CD14-positive monocyte (primary cell): ENCODE measurements at regions not wholly inside any gene's neighbourhood (a gene's known extent, or its start where the extent isn't known, plus 50 kb on each side); places are given as distances from the start of the nearest gene placed in this dataset.

Experiments used
- DNase-seq, 3 donors: peaks; one replicate each; pipeline ENCODE4 v3.0.0-alpha.2; 2011 to 2022
- H2AFZ ChIP-seq: 2 replicates; pipeline ENCODE4 v1.6.0; 2012; ENCODE audit warnings: mild to moderate bottlenecking, low read depth, low read length, inconsistent platforms; ENCODE audit not compliant: insufficient read depth, poor library complexity, severe bottlenecking
- H3K27ac ChIP-seq, 2 donors: 1 replicate in 1 of 2; 2 replicates in 1 of 2; pipeline ENCODE4 v1.5.1; 2012 to 2013; ENCODE audit warnings: low read length in 2 of 2, control low read depth in 1 of 2, inconsistent platforms in 1 of 2, low read depth in 1 of 2, mild to moderate bottlenecking in 1 of 2
- H3K27me3 ChIP-seq, 2 donors: one replicate each; pipeline versions ENCODE4 v1.6.0 to v1.6.1; 2011 to 2013; ENCODE audit warnings: low read length in 2 of 2; ENCODE audit not compliant: control insufficient read depth in 2 of 2, insufficient read depth in 2 of 2
- H3K36me3 ChIP-seq, 2 donors: replicated peaks in 1 of 2; 1 replicate in 1 of 2; 2 replicates in 1 of 2; pipeline versions ENCODE4 v1.5.1 to v1.6.1; 2012 to 2013; ENCODE audit warnings: low read length in 2 of 2, control low read depth in 1 of 2, inconsistent platforms in 1 of 2, mild to moderate bottlenecking in 1 of 2; ENCODE audit not compliant: insufficient read depth in 2 of 2, control insufficient read depth in 1 of 2
- H3K4me1 ChIP-seq, 2 donors: 1 replicate in 1 of 2; 2 replicates in 1 of 2; pipeline versions ENCODE4 v1.5.1 to v1.6.1; 2012 to 2013; ENCODE audit warnings: low read length in 2 of 2, control low read depth in 1 of 2, inconsistent platforms in 1 of 2, mild to moderate bottlenecking in 1 of 2, moderate library complexity in 1 of 2; ENCODE audit not compliant: insufficient read depth in 2 of 2, control insufficient read depth in 1 of 2
- H3K4me2 ChIP-seq: replicated peaks from 2 replicates; pipeline ENCODE3; 2012; ENCODE audit warnings: low read length, moderate library complexity, mild to moderate bottlenecking; ENCODE audit not compliant: poor library complexity, severe bottlenecking; ENCODE audit errors: extremely low read depth
- H3K4me3 ChIP-seq, 3 experiments: fragments of 200-600 bp in 1 of 3; sonication (generic) in 1 of 3; replicated peaks in 1 of 3; 1 replicate in 2 of 3; 2 replicates in 1 of 3; pipeline ENCODE4 v1.5.1; 2011 to 2013; ENCODE audit warnings: low read length in 3 of 3, mild to moderate bottlenecking in 3 of 3, control low read depth in 2 of 3, low read depth in 2 of 3, inconsistent platforms in 1 of 3, moderate library complexity in 1 of 3
- H3K79me2 ChIP-seq: 2 replicates; pipeline ENCODE4 v1.6.0; 2012; ENCODE audit warnings: mild to moderate bottlenecking, control low read depth, inconsistent platforms, low read length, moderate library complexity; ENCODE audit not compliant: insufficient read depth
- H3K9ac ChIP-seq: 2 replicates; pipeline ENCODE4 v1.6.0; 2017; ENCODE audit warnings: low read length, mild to moderate bottlenecking; ENCODE audit not compliant: insufficient read depth, poor library complexity, severe bottlenecking
- H3K9me3 ChIP-seq, 2 donors: replicated peaks in 1 of 2; 1 replicate in 1 of 2; 2 replicates in 1 of 2; pipeline versions ENCODE4 v1.5.1 to v1.6.1; 2012 to 2013; ENCODE audit warnings: low read length in 2 of 2, control low read depth in 1 of 2; ENCODE audit not compliant: control insufficient read depth in 1 of 2, insufficient read depth in 1 of 2
- H4K20me1 ChIP-seq: 2 replicates; pipeline ENCODE4 v1.6.0; 2012; ENCODE audit warnings: mild to moderate bottlenecking, low read length, control low read depth, moderate library complexity; ENCODE audit not compliant: insufficient read depth
- H3K27ac Mint-ChIP-seq, 7 donors: one replicate each; pipeline ENCODE4 v1.8.0; 2020; ENCODE audit warnings: mild to moderate bottlenecking in 7 of 7, mixed read lengths in 7 of 7, moderate library complexity in 6 of 7, inconsistent platforms in 2 of 7
- H3K27me3 Mint-ChIP-seq, 3 donors: one replicate each; pipeline ENCODE4 v1.8.0; 2021 to 2022; ENCODE audit warnings: low read depth in 3 of 3, mild to moderate bottlenecking in 3 of 3, mixed read lengths in 3 of 3, moderate library complexity in 3 of 3, inconsistent platforms in 1 of 3
- H3K36me3 Mint-ChIP-seq, 2 donors: one replicate each; pipeline ENCODE4 v1.8.0; 2020; ENCODE audit warnings: mixed read lengths in 2 of 2, inconsistent platforms in 1 of 2, mild to moderate bottlenecking in 1 of 2
- H3K4me1 Mint-ChIP-seq: one replicate; pipeline ENCODE4 v1.8.0; 2020; ENCODE audit warnings: mild to moderate bottlenecking, mixed read lengths
- H3K4me3 Mint-ChIP-seq, 2 donors: one replicate each; pipeline ENCODE4 v1.8.0; 2020; ENCODE audit warnings: mild to moderate bottlenecking in 2 of 2, mixed read lengths in 2 of 2, moderate library complexity in 1 of 2
- H3K9me3 Mint-ChIP-seq, 7 donors: one replicate each; pipeline ENCODE4 v1.8.0; 2020 to 2022; ENCODE audit warnings: mixed read lengths in 7 of 7, mild to moderate bottlenecking in 6 of 7, moderate library complexity in 6 of 7, inconsistent platforms in 2 of 7
- WGBS: methylation state at CpG from one replicate; pipeline ENCODE4 v1.1.5; 2013; ENCODE audit warnings: missing lambda C conversion rate; ENCODE audit not compliant: insufficient coverage; 5-methylcytosine and 5-hydroxymethylcytosine counted together
- intact Hi-C, 2 donors: fragments of 100-400 bp; cut with micrococcal nuclease; formaldehyde crosslinking; loops; one replicate each; pipeline versions ENCODE4 v1.15.0 to v1.15.1; 2023
- TF ChIP-seq, protein P1 (sequence below): fragments of 200-600 bp; IDR thresholded peaks from one replicate; pipeline ENCODE4 v1.8.0; 2022; ENCODE audit warnings: antibody characterized with exemption, mild to moderate bottlenecking

DNA sequence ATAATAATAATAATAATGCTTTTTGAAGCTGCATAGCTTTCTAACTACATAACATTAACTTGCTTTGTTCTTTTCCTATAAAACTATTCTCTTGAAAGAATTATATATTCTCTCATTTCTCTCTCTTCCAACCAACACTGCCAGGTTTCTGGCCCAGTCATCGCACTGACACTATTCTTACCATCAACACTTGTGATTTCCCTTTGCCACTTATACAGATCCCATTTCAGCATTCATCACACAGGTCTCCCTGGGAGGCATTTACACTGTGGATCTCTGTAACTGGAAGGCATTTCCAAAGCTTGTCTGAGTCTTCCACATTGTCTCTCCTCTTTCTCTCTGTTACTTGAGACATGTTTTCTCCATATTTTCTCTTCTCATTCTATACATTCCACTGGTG is 777.8 kb upstream of the ACO1 start:
- no peak overlapping the region for H3K9ac ChIP-seq
- Mint-ChIP-seq H3K9me3 (peaks cover 0 to 6% (median 0%) of the 10 kb centered on the region in 7 donors), H3K27ac (no peak overlapping the region), H3K4me1 (no peaks in the 10 kb centered on the region), H3K4me3 (no peak overlapping the region), H3K27me3 (no peaks in the 10 kb centered on the region), H3K36me3 (no peaks in the 10 kb centered on the region)
- H3K4me3 ChIP-seq, result no peak overlapping the region
- no peaks in the 10 kb centered on the region for H3K27me3 ChIP-seq
- no peak overlapping the region for H2AFZ ChIP-seq
- no peaks in the 10 kb centered on the region for H3K79me2 ChIP-seq
- H3K4me2 ChIP-seq, result no peak overlapping the region
- intact Hi-C loops, result no loop called here
- no peak for DNase-seq
- 80% methylated on average over 1 of the region's 1 CpG for WGBS
- H3K36me3 ChIP-seq, result no peaks in the 10 kb centered on the region
- H4K20me1 ChIP-seq, result no peaks in the 10 kb centered on the region
- H3K27ac ChIP-seq, result no peak overlapping the region
- H3K4me1 ChIP-seq, result no peaks in the 10 kb centered on the region
- TF ChIP-seq, protein P1, sequence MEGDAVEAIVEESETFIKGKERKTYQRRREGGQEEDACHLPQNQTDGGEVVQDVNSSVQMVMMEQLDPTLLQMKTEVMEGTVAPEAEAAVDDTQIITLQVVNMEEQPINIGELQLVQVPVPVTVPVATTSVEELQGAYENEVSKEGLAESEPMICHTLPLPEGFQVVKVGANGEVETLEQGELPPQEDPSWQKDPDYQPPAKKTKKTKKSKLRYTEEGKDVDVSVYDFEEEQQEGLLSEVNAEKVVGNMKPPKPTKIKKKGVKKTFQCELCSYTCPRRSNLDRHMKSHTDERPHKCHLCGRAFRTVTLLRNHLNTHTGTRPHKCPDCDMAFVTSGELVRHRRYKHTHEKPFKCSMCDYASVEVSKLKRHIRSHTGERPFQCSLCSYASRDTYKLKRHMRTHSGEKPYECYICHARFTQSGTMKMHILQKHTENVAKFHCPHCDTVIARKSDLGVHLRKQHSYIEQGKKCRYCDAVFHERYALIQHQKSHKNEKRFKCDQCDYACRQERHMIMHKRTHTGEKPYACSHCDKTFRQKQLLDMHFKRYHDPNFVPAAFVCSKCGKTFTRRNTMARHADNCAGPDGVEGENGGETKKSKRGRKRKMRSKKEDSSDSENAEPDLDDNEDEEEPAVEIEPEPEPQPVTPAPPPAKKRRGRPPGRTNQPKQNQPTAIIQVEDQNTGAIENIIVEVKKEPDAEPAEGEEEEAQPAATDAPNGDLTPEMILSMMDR, result no peak
- H3K9me3 ChIP-seq, result no peaks in the 10 kb centered on the region

DNA sequence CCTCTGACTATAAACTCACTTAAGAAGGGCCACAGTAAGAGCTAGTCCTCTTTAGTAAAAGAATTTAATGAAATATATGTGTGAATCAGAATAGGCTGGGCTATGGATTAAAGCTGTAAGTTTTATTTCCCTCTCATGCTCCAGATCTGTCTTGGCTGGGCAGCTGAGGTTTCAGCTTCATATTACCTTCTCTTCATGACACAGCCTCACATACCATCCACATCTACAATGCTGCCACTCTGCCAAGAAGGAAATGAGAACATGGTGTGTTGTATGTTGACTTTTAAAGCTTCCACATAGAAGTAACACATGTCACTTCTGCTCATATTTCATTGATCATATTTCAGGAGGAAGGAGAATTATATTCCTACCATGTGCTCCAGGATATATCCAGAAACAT is 776.0 kb upstream of the ACO1 start:
- Mint-ChIP-seq H3K27me3 (no peaks in the 10 kb centered on the region), H3K27ac (no peak overlapping the region)
- intact Hi-C loops, result no loop called here

More for the DNA sequence above, 776.0 kb upstream of the ACO1 start:
- H3K79me2 ChIP-seq, result no peaks in the 10 kb centered on the region
- no peak for DNase-seq
- no peak overlapping the region for H3K27ac ChIP-seq
- H3K4me3 ChIP-seq, result no peak overlapping the region
- no peak overlapping the region for H3K9ac ChIP-seq
- H3K36me3 Mint-ChIP-seq, result no peaks in the 10 kb centered on the region
- no peaks in the 10 kb centered on the region for H3K27me3 ChIP-seq
- no peaks in the 10 kb centered on the region for H3K4me1 Mint-ChIP-seq
- H3K9me3 Mint-ChIP-seq, result peaks cover 0 to 8% (median 0%) of the 10 kb centered on the region in 7 donors
- H3K4me1 ChIP-seq, result no peaks in the 10 kb centered on the region
- H3K36me3 ChIP-seq, result no peaks in the 10 kb centered on the region
- H3K9me3 ChIP-seq, result no peaks in the 10 kb centered on the region
- H2AFZ ChIP-seq, result no peak overlapping the region
- H3K4me3 Mint-ChIP-seq, result no peak overlapping the region
- TF ChIP-seq, protein P1, result no peak
- H3K4me2 ChIP-seq, result no peak overlapping the region
- no peaks in the 10 kb centered on the region for H4K20me1 ChIP-seq
